Upper lobe of left lung (tissue), 4 donors: ENCODE measurements at regions not wholly inside any gene's neighbourhood (a gene's known extent, or its start where the extent isn't known, plus 50 kb on each side); places are given as distances from the start of the nearest gene placed in this dataset.

Experiments
- CTCF ChIP-seq, 6 experiments: fragments of 450-650 bp in 4 of 6; fragments of 200-600 bp in 2 of 6; sonication (generic) in 2 of 6; IDR thresholded peaks; one replicate each; pipeline ENCODE4 v1.5.1; 2016 to 2019; ENCODE audit warnings: antibody characterized with exemption in 6 of 6
- EP300 ChIP-seq, 4 donors: sonication (generic); formaldehyde crosslinking; IDR thresholded peaks; one replicate each; pipeline ENCODE4 v1.5.1; 2017; ENCODE audit warnings: antibody characterized with exemption in 4 of 4, control low read depth in 2 of 4
- POLR2A ChIP-seq, 4 donors: fragments of 450-650 bp; IDR thresholded peaks; one replicate each; pipeline ENCODE4 v1.5.1; 2016 to 2017; ENCODE audit warnings: antibody characterized with exemption in 4 of 4, mild to moderate bottlenecking in 2 of 4

DNA sequence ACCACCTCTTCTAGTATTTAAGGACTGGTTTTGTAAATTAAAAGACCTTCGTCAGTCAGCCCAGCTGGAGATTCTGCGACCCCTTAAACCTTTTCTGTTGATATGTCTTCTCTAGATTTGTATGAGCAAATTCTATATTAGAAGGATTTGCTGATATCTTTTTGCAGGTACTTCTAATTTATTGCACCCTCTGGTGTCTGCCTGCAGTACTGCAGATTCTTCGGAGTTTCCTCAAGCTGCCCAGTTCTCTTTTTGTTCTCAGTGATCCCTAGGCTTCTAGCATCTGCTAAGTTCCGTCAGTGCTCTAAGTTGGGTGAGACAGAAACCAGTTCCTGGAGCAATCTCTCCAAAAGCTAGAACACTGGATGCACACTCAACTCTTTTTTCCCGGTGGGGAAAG, 545.2 kb downstream of the C4orf33 start:
- TF ChIP-seq CTCF (IDR thresholded peaks at IDR 0.05), result peak; percentile 64 to 75 (median 72)
- TF ChIP-seq POLR2A (IDR thresholded peaks at IDR 0.05), result no peak
- no peak for TF ChIP-seq EP300 (IDR thresholded peaks at IDR 0.05)
